Ovary (tissue), 7 donors: ENCODE measurements at regions not wholly inside any gene's neighbourhood (a gene's known extent, or its start where the extent isn't known, plus 50 kb on each side); places are given as distances from the start of the nearest gene placed in this dataset.

Source experiments
- DNase-seq, 5 donors: peaks; one replicate each; pipeline ENCODE4 v3.0.0-alpha.2; 2019 to 2020
- H3K27ac ChIP-seq, 2 donors: fragments of 200-600 bp; one replicate each; pipeline versions ENCODE4 v1.5.1 to v1.8.0; 2019 to 2022
- H3K27me3 ChIP-seq: fragments of 200-600 bp; one replicate; pipeline ENCODE4 v1.8.0; 2022
- H3K36me3 ChIP-seq: fragments of 200-600 bp; sonication (generic); one replicate; pipeline ENCODE4 v1.5.1; 2019
- H3K4me1 ChIP-seq: one replicate; pipeline ENCODE4 v1.8.1; 2013; ENCODE audit warnings: mild to moderate bottlenecking, moderate library complexity; ENCODE audit not compliant: insufficient read depth
- H3K4me3 ChIP-seq: fragments of 200-600 bp; sonication (generic); one replicate; pipeline ENCODE4 v1.5.1; 2017
- H3K9me3 ChIP-seq, 2 donors: fragments of 200-600 bp in 1 of 2; sonication (generic) in 1 of 2; one replicate each; pipeline versions ENCODE4 v1.5.1 to v1.8.1; 2013 to 2019; ENCODE audit warnings: mild to moderate bottlenecking in 1 of 2, moderate library complexity in 1 of 2
- CTCF ChIP-seq, 3 donors: fragments of 450-650 bp in 2 of 3; fragments of 200-600 bp in 1 of 3; IDR thresholded peaks; one replicate each; pipeline versions ENCODE4 v1.5.1 to v1.8.0; 2016 to 2022; ENCODE audit warnings: antibody characterized with exemption in 3 of 3, mild to moderate bottlenecking in 1 of 3
- EP300 ChIP-seq: sonication (generic); formaldehyde crosslinking; IDR thresholded peaks from one replicate; pipeline ENCODE4 v1.6.1; 2017; ENCODE audit warnings: antibody characterized with exemption
- POLR2A ChIP-seq: fragments of 450-650 bp; IDR thresholded peaks from one replicate; pipeline ENCODE4 v1.6.1; 2017; ENCODE audit warnings: antibody characterized with exemption, mild to moderate bottlenecking, moderate library complexity
- WGBS, 3 donors: extraction: QIAGEN DNeasy Blood & Tissue Kit in 1 of 3; methylation state at CpG; one replicate each; pipeline versions ENCODE4 v1.1.5 to v1.1.7; 2013 to 2017; 5-methylcytosine and 5-hydroxymethylcytosine counted together
- intact Hi-C, 4 donors: fragments of 100-400 bp; cut with DNase I; formaldehyde crosslinking; loops; one replicate each; pipeline versions ENCODE4 v1.11.0 to v1.15.1; 2022 to 2023
- donor health status: DM: no; HTN: no; CAD: no; lungs with moderate emphysema.
- donor health status: DM: no; HTN: no; CAD: no.
- donor health status: Bipolar disorder and iron deficiency.
- donor health status: DM: no; HTN: no; CAD: no.
- donor health status: DM: yes; HTN: yes; CAD: no.

GRCh38 chr6:133171989-133172604, 69.1 kb upstream of the EYA4 start:
- Histone ChIP-seq H3K27ac (no peak overlapping the region), H3K4me3 (no peak overlapping the region), H3K27me3 (no peaks in the 10 kb centered on the region), H3K36me3 (no peaks in the 10 kb centered on the region), H3K4me1 (no peaks in the 10 kb centered on the region), H3K9me3 (no peaks in the 10 kb centered on the region)
- DNase-seq, result no peak
- TF ChIP-seq POLR2A (no peak), CTCF (IDR thresholded peaks at IDR 0.05) (no peak), EP300 (no peak)
- 55 to 91% (median 64%) methylated on average over 3 of the region's 3 CpGs for WGBS, 3 donors
- intact Hi-C loops, result no loop called here

- H3K36me3 ChIP-seq, result no peaks in the 10 kb centered on the region
- H3K4me3 ChIP-seq, result no peak overlapping the region
- no peaks in the 10 kb centered on the region for H3K4me1 ChIP-seq
- TF ChIP-seq POLR2A (no peak), CTCF (IDR thresholded peaks at IDR 0.05) (no peak), EP300 (no peak)
- no peak for DNase-seq
- no peaks in the 10 kb centered on the region for H3K27me3 ChIP-seq
- intact Hi-C loops, result no loop called here
- H3K9me3 ChIP-seq, result no peaks in the 10 kb centered on the region
- H3K27ac ChIP-seq, result no peak overlapping the region
- 79 to 84% (median 81%) methylated on average over 4 of the region's 4 CpGs for WGBS, 3 donors
These were observed 67.9 kb upstream of the EYA4 start for GRCh38 chr6:133173276-133173675.

- no peak for TF ChIP-seq POLR2A
- no peak for TF ChIP-seq EP300
- TF ChIP-seq CTCF (IDR thresholded peaks at IDR 0.05), result no peak
- DNase-seq, result no peak
- H3K4me3 ChIP-seq, result no peak overlapping the region
These were observed 61.7 kb upstream of the EYA4 start for GRCh38 chr6:133179481-133179880.

GRCh38 chr6:133183691-133184090, 57.5 kb upstream of the EYA4 start:
- WGBS, 3 donors, result 78 to 79% (median 79%) methylated on average over 2 of the region's 2 CpGs
- Histone ChIP-seq H3K36me3 (no peaks in the 10 kb centered on the region), H3K4me3 (no peak overlapping the region), H3K9me3 (no peaks in the 10 kb centered on the region), H3K27me3 (no peaks in the 10 kb centered on the region), H3K27ac (no peak overlapping the region), H3K4me1 (no peaks in the 10 kb centered on the region)
- intact Hi-C loops, result loop anchor here in 1 of 4 donors (10.0 kb wide), 1 partner anchor 751 kb away; no protein-coding TSS in a partner anchor
- no peak for TF ChIP-seq CTCF (IDR thresholded peaks at IDR 0.05)
- no peak for TF ChIP-seq EP300
- no peak for TF ChIP-seq POLR2A
- no peak for DNase-seq

More at GRCh38 chr6:133179481-133179880, 61.7 kb upstream of the EYA4 start:
- Histone ChIP-seq H3K4me1 (no peaks in the 10 kb centered on the region), H3K36me3 (no peaks in the 10 kb centered on the region), H3K27me3 (no peaks in the 10 kb centered on the region), H3K9me3 (no peaks in the 10 kb centered on the region), H3K27ac (no peak overlapping the region)
- intact Hi-C loops, result no loop called here
